ENCODE measurements at regions not wholly inside any gene's neighbourhood (a gene's known extent, or its start where the extent isn't known, plus 50 kb on each side); places are given as distances from the start of the nearest gene placed in this dataset.

DNA sequence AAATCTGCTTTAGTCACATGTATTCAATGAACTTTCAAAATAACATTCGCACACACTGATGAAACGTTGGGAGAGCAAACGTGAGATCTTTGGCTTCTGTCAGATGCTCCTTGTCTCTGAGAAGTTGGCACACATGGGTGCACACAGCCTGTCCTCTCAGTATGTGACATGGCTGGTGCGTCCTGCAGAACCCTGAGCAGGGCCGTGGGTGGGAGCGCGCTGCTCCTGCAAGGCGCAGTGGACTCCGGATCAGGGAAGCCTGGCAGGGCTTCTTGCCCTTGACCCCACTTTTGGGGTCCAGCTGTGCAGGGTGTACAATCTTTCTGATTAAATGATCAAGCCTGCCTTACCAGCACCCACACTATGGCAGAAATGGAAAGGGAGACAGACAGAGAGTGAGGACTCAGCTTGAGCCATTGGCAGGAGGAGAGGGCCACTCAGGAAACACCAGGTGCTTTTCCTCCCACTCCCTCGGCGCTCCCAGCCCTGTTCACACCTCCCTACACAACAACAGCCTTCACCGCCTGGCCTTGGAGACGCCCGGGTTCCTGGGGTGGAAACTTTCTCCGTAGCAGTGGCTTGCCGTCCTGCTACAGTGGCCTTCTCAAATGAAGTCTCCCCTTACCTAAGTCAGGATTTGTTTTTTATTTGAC, 108.4 kb upstream of the SNTG2 start:
- H3K27me3 ChIP-seq (ENCODE audit: insufficient read depth), result no peaks in the 10 kb centered on the region
- Mint-ChIP-seq H3K4me3 (no peak overlapping the region), H3K4me1 (peaks cover 2% of the 10 kb centered on the region; the same call in 2 of the 3 replicates), H3K36me3 (ENCODE audit: low read depth) (no peaks in the 10 kb centered on the region), H3K27me3 (ENCODE audit: insufficient read depth, low read depth, poor library complexity) (no peaks in the 10 kb centered on the region), H3K9me3 (no peaks in the 10 kb centered on the region), H3K27ac (no peak overlapping the region)
- H3K36me3 ChIP-seq (ENCODE audit: insufficient read depth), result no peaks in the 10 kb centered on the region
- peak; percentile 46 for ATAC-seq
- H3K9me2 ChIP-seq (ENCODE audit: insufficient read depth), result no peaks in the 10 kb centered on the region; the same call in 1 of the 2 replicates
- H3F3A ChIP-seq (replicated peaks; ENCODE audit: low read depth), result no peaks in the 10 kb centered on the region
- peak overlapping the region; percentile 69; the same call in 1 of the 2 replicates for H2AFZ ChIP-seq
- H3K4me2 ChIP-seq, result no peak overlapping the region
- no peaks in the 10 kb centered on the region for H4K20me1 ChIP-seq (replicated peaks; ENCODE audit: insufficient read depth)
- TF ChIP-seq, protein P1, sequence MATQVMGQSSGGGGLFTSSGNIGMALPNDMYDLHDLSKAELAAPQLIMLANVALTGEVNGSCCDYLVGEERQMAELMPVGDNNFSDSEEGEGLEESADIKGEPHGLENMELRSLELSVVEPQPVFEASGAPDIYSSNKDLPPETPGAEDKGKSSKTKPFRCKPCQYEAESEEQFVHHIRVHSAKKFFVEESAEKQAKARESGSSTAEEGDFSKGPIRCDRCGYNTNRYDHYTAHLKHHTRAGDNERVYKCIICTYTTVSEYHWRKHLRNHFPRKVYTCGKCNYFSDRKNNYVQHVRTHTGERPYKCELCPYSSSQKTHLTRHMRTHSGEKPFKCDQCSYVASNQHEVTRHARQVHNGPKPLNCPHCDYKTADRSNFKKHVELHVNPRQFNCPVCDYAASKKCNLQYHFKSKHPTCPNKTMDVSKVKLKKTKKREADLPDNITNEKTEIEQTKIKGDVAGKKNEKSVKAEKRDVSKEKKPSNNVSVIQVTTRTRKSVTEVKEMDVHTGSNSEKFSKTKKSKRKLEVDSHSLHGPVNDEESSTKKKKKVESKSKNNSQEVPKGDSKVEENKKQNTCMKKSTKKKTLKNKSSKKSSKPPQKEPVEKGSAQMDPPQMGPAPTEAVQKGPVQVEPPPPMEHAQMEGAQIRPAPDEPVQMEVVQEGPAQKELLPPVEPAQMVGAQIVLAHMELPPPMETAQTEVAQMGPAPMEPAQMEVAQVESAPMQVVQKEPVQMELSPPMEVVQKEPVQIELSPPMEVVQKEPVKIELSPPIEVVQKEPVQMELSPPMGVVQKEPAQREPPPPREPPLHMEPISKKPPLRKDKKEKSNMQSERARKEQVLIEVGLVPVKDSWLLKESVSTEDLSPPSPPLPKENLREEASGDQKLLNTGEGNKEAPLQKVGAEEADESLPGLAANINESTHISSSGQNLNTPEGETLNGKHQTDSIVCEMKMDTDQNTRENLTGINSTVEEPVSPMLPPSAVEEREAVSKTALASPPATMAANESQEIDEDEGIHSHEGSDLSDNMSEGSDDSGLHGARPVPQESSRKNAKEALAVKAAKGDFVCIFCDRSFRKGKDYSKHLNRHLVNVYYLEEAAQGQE (IDR thresholded peaks at IDR 0.05; ENCODE audit: unreplicated experiment), result no peak
- TF ChIP-seq NANOG (IDR thresholded peaks at IDR 0.05; ENCODE audit: borderline replicate concordance) (no peak), ZNF331 (CRISPR knock-in tag; IDR thresholded peaks at IDR 0.05; ENCODE audit: low read depth) (no peak), CREB1 (CRISPR knock-in tag; IDR thresholded peaks at IDR 0.05; ENCODE audit: low read depth) (no peak), JUNB (IDR thresholded peaks at IDR 0.05; ENCODE audit: unreplicated experiment) (no peak), ZNF114 (CRISPR knock-in tag; IDR thresholded peaks at IDR 0.05) (no peak)
- TF ChIP-seq, protein P2, sequence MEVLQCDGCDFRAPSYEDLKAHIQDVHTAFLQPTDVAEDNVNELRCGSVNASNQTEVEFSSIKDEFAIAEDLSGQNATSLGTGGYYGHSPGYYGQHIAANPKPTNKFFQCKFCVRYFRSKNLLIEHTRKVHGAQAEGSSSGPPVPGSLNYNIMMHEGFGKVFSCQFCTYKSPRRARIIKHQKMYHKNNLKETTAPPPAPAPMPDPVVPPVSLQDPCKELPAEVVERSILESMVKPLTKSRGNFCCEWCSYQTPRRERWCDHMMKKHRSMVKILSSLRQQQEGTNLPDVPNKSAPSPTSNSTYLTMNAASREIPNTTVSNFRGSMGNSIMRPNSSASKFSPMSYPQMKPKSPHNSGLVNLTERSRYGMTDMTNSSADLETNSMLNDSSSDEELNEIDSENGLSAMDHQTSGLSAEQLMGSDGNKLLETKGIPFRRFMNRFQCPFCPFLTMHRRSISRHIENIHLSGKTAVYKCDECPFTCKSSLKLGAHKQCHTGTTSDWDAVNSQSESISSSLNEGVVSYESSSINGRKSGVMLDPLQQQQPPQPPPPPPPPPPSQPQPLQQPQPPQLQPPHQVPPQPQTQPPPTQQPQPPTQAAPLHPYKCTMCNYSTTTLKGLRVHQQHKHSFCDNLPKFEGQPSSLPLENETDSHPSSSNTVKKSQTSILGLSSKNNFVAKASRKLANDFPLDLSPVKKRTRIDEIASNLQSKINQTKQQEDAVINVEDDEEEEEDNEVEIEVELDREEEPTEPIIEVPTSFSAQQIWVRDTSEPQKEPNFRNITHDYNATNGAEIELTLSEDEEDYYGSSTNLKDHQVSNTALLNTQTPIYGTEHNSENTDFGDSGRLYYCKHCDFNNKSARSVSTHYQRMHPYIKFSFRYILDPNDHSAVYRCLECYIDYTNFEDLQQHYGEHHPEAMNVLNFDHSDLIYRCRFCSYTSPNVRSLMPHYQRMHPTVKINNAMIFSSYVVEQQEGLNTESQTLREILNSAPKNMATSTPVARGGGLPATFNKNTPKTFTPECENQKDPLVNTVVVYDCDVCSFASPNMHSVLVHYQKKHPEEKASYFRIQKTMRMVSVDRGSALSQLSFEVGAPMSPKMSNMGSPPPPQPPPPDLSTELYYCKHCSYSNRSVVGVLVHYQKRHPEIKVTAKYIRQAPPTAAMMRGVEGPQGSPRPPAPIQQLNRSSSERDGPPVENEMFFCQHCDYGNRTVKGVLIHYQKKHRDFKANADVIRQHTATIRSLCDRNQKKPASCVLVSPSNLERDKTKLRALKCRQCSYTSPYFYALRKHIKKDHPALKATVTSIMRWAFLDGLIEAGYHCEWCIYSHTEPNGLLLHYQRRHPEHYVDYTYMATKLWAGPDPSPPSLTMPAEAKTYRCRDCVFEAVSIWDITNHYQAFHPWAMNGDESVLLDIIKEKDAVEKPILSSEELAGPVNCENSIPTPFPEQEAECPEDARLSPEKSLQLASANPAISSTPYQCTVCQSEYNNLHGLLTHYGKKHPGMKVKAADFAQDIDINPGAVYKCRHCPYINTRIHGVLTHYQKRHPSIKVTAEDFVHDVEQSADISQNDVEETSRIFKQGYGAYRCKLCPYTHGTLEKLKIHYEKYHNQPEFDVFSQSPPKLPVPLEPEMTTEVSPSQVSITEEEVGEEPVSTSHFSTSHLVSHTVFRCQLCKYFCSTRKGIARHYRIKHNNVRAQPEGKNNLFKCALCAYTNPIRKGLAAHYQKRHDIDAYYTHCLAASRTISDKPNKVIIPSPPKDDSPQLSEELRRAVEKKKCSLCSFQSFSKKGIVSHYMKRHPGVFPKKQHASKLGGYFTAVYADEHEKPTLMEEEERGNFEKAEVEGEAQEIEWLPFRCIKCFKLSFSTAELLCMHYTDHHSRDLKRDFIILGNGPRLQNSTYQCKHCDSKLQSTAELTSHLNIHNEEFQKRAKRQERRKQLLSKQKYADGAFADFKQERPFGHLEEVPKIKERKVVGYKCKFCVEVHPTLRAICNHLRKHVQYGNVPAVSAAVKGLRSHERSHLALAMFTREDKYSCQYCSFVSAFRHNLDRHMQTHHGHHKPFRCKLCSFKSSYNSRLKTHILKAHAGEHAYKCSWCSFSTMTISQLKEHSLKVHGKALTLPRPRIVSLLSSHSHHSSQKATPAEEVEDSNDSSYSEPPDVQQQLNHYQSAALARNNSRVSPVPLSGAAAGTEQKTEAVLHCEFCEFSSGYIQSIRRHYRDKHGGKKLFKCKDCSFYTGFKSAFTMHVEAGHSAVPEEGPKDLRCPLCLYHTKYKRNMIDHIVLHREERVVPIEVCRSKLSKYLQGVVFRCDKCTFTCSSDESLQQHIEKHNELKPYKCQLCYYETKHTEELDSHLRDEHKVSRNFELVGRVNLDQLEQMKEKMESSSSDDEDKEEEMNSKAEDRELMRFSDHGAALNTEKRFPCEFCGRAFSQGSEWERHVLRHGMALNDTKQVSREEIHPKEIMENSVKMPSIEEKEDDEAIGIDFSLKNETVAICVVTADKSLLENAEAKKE (CRISPR knock-in tag; IDR thresholded peaks at IDR 0.05), result no peak
- TF ChIP-seq, protein P3, sequence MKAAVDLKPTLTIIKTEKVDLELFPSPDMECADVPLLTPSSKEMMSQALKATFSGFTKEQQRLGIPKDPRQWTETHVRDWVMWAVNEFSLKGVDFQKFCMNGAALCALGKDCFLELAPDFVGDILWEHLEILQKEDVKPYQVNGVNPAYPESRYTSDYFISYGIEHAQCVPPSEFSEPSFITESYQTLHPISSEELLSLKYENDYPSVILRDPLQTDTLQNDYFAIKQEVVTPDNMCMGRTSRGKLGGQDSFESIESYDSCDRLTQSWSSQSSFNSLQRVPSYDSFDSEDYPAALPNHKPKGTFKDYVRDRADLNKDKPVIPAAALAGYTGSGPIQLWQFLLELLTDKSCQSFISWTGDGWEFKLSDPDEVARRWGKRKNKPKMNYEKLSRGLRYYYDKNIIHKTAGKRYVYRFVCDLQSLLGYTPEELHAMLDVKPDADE (IDR thresholded peaks at IDR 0.05), result no peak
- TF ChIP-seq, protein P4, sequence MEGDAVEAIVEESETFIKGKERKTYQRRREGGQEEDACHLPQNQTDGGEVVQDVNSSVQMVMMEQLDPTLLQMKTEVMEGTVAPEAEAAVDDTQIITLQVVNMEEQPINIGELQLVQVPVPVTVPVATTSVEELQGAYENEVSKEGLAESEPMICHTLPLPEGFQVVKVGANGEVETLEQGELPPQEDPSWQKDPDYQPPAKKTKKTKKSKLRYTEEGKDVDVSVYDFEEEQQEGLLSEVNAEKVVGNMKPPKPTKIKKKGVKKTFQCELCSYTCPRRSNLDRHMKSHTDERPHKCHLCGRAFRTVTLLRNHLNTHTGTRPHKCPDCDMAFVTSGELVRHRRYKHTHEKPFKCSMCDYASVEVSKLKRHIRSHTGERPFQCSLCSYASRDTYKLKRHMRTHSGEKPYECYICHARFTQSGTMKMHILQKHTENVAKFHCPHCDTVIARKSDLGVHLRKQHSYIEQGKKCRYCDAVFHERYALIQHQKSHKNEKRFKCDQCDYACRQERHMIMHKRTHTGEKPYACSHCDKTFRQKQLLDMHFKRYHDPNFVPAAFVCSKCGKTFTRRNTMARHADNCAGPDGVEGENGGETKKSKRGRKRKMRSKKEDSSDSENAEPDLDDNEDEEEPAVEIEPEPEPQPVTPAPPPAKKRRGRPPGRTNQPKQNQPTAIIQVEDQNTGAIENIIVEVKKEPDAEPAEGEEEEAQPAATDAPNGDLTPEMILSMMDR (conservative IDR thresholded peaks at IDR 0.05; ENCODE audit: low read depth in 2 of 2), result no peak
- no peak for DNase-seq (ENCODE audit: low spot score)
- H3K79me2 ChIP-seq (replicated peaks; ENCODE audit: insufficient read depth), result no peaks in the 10 kb centered on the region
- H3K27ac ChIP-seq (ENCODE audit: low read depth), result no peak overlapping the region
- no peak overlapping the region for H3K4me3 ChIP-seq
- H3K4me1 ChIP-seq (ENCODE audit: insufficient read depth), result no peaks in the 10 kb centered on the region

All from GM23338 (cell line).